Endothelial cell of umbilical vein (primary cell): ENCODE measurements at regions not wholly inside any gene's neighbourhood (a gene's known extent, or its start where the extent isn't known, plus 50 kb on each side); places are given as distances from the start of the nearest gene placed in this dataset.

ENCODE experiments used
- BruUV-seq: library from RNA; stranded (reverse); fragments of 400-500 nt; replicated peaks from 2 replicates; lab custom pipeline; 2021; lab: Mats Ljungman, UMichigan
- CTCF ChIA-PET: fragments of 300-600, 350-600 bp; sonication (Branson Sonifier 250); formaldehyde crosslinking; loops from one replicate; lab custom pipeline; 2021; ENCODE audit warnings: antibody characterized with exemption, inconsistent platforms; lab: Charles Lee
- POLR2A ChIA-PET: fragments of 300-600, 350-600 bp; sonication (Branson Sonifier 250); formaldehyde crosslinking; loops from one replicate; lab custom pipeline; 2021; ENCODE audit warnings: antibody characterized with exemption, inconsistent platforms; lab: Charles Lee
- DNase-seq: peaks from one replicate; pipeline ENCODE4 v3.0.0-alpha.2; 2011; ENCODE audit warnings: low read depth, low spot score
- FAIRE-seq: peaks from 2 replicates; lab custom pipeline; 2011; peaks lifted over from hg19 to GRCh38; lab: Jason Lieb, UNC
- H2AFZ ChIP-seq: 2 replicates; pipeline ENCODE4 v1.6.0; 2012; ENCODE audit warnings: low read depth, low read length, control low read depth, inconsistent platforms
- H3K27ac ChIP-seq: 2 replicates; pipeline ENCODE4 v1.5.1; 2011; ENCODE audit warnings: low read depth, mild to moderate bottlenecking, control low read depth, low read length, moderate library complexity; ENCODE audit not compliant: insufficient read depth
- H3K27me3 ChIP-seq, 2 experiments: 2 replicates each; pipeline versions ENCODE4 v1.6.0 to v1.6.1; 2011; ENCODE audit warnings: low read length in 2 of 2, mixed read lengths in 1 of 2; ENCODE audit not compliant: control insufficient read depth in 2 of 2, insufficient read depth in 2 of 2
- H3K36me3 ChIP-seq, 2 experiments: 2 replicates in 1 of 2; 3 replicates in 1 of 2; pipeline ENCODE4 v1.5.1; 2011; ENCODE audit warnings: low read length in 2 of 2, mild to moderate bottlenecking in 1 of 2, moderate library complexity in 1 of 2; ENCODE audit not compliant: control insufficient read depth in 2 of 2, insufficient read depth in 2 of 2; ENCODE audit errors: extremely low read depth in 1 of 2
- H3K4me1 ChIP-seq: 3 replicates; pipeline ENCODE4 v1.5.1; 2011; ENCODE audit warnings: mild to moderate bottlenecking, low read length; ENCODE audit not compliant: control insufficient read depth, insufficient read depth; ENCODE audit errors: extremely low read depth
- H3K4me2 ChIP-seq: 2 replicates; pipeline ENCODE4 v1.6.1; 2011; ENCODE audit warnings: low read length, control low read depth, mixed read lengths; ENCODE audit not compliant: insufficient read depth
- H3K4me3 ChIP-seq, 3 experiments: fragments of 200-600 bp in 1 of 3; sonication (generic), shearing (Covaris generic) in 1 of 3; replicated peaks in 1 of 3; 2 replicates each; pipeline ENCODE4 v1.5.1; 2011 to 2016; ENCODE audit warnings: control low read depth in 3 of 3, low read length in 3 of 3, mild to moderate bottlenecking in 2 of 3, inconsistent platforms in 1 of 3, low read depth in 1 of 3, moderate library complexity in 1 of 3; ENCODE audit not compliant: insufficient read depth in 1 of 3
- H3K79me2 ChIP-seq: 2 replicates; pipeline ENCODE4 v1.6.0; 2012; ENCODE audit warnings: low read length, inconsistent platforms; ENCODE audit not compliant: control insufficient read depth, insufficient read depth
- H3K9ac ChIP-seq: replicated peaks from 2 replicates; pipeline ENCODE3; 2011; ENCODE audit warnings: low read length, control low read depth; ENCODE audit not compliant: insufficient read depth; ENCODE audit errors: extremely low read depth
- H3K9me1 ChIP-seq: replicated peaks from 3 replicates; pipeline ENCODE4 v1.6.0; 2011; ENCODE audit warnings: mild to moderate bottlenecking, low read length; ENCODE audit not compliant: control insufficient read depth, insufficient read depth; ENCODE audit errors: extremely low read depth
- H3K9me3 ChIP-seq: replicated peaks from 2 replicates; pipeline ENCODE4 v1.5.1; 2012; ENCODE audit warnings: low read length, inconsistent platforms; ENCODE audit not compliant: control insufficient read depth, insufficient read depth
- H4K20me1 ChIP-seq: replicated peaks from 2 replicates; pipeline ENCODE3; 2011; ENCODE audit warnings: mild to moderate bottlenecking, low read length; ENCODE audit not compliant: control insufficient read depth, insufficient read depth; ENCODE audit errors: extremely low read depth
- EZH2 ChIP-seq: IDR thresholded peaks from 2 replicates; pipeline ENCODE4 v1.6.1; 2012; ENCODE audit warnings: borderline replicate concordance, low read depth, mild to moderate bottlenecking, moderate library complexity, low read length, inconsistent platforms; ENCODE audit not compliant: severe bottlenecking
- FOS ChIP-seq: IDR thresholded peaks from 2 replicates; pipeline ENCODE4 v1.6.1; 2011; ENCODE audit warnings: mild to moderate bottlenecking, low read length, moderate library complexity, borderline replicate concordance; ENCODE audit not compliant: insufficient read depth
- GATA2 ChIP-seq: IDR thresholded peaks from 2 replicates; pipeline ENCODE4 v1.7.0; 2011; ENCODE audit warnings: low read depth, mild to moderate bottlenecking, moderate library complexity, mixed read lengths, low read length; ENCODE audit not compliant: insufficient read length, insufficient read depth
- JUN ChIP-seq: IDR thresholded peaks from 2 replicates; pipeline ENCODE4 v1.6.1; 2011; ENCODE audit warnings: borderline replicate concordance, low read depth; ENCODE audit not compliant: insufficient read length, insufficient read depth
- MAX ChIP-seq: IDR thresholded peaks from 2 replicates; pipeline ENCODE4 v1.6.1; 2011; ENCODE audit not compliant: insufficient read depth, insufficient read length
- MYC ChIP-seq: IDR thresholded peaks from one replicate; pipeline ENCODE4 v1.6.1; 2011; ENCODE audit warnings: mild to moderate bottlenecking, low read depth, low read length
- POLR2A ChIP-seq: IDR thresholded peaks from 2 replicates; pipeline ENCODE4 v1.6.1; 2012; ENCODE audit warnings: low read depth, mild to moderate bottlenecking, control low read depth, low read length
- POLR2AphosphoS5 ChIP-seq: IDR thresholded peaks from 2 replicates; pipeline ENCODE4 v1.6.1; 2012; ENCODE audit warnings: low read depth, mild to moderate bottlenecking, control low read depth, low read length, moderate library complexity; ENCODE audit not compliant: insufficient read depth
- dilution Hi-C: fragments of 300-500 bp; cut with MboI; formaldehyde crosslinking; loops from one replicate; pipeline ENCODE4 v1.15.0; 2019; ENCODE audit warnings: low sequenced_read_pairs; ENCODE audit not compliant: extremely low pct_ligation_motif_present
- intact Hi-C: fragments of 100-400 bp; cut with micrococcal nuclease; formaldehyde crosslinking; loops from one replicate; pipeline ENCODE4 v1.10.0; 2022
- TF ChIP-seq, protein P1 (sequence below), 2 donors: IDR thresholded peaks; 1 replicate in 1 of 2; 2 replicates in 1 of 2; pipeline ENCODE4 v1.5.1; 2011; ENCODE audit warnings: low read length in 2 of 2, mild to moderate bottlenecking in 2 of 2, moderate library complexity in 2 of 2, control low read depth in 1 of 2, inconsistent platforms in 1 of 2, low read depth in 1 of 2; ENCODE audit not compliant: insufficient read depth in 1 of 2; ENCODE audit errors: extremely low read depth in 1 of 2

DNA sequence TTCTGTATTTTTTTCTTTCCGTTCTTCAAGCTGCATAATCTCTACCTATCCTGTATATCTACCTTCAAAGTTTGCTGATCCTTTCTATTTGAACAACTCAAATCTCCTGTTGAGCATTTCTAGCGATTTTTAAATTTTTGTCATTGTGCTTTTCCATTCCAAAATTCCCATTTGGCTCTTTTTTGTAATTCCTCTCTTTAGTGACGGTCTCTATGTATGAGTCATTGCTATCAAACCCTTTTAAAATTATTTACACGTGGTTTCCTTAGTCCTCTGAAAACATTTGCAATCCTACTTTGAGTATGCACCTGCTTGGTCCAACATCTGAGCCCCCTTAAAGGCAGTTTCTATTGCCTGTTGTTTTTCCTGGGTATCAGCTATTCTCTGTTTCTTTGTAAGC lies 100.5 kb upstream of the FOXC1 start:
- DNase-seq (no peak), FAIRE-seq (no peak)
- TF ChIP-seq POLR2A = no peak
- TF ChIP-seq EZH2 = no peak
- TF ChIP-seq POLR2AphosphoS5 = no peak
- TF ChIP-seq GATA2 = no peak
- TF ChIP-seq MAX = no peak
- TF ChIP-seq JUN = no peak
- TF ChIP-seq MYC = no peak
- TF ChIP-seq, protein P1, sequence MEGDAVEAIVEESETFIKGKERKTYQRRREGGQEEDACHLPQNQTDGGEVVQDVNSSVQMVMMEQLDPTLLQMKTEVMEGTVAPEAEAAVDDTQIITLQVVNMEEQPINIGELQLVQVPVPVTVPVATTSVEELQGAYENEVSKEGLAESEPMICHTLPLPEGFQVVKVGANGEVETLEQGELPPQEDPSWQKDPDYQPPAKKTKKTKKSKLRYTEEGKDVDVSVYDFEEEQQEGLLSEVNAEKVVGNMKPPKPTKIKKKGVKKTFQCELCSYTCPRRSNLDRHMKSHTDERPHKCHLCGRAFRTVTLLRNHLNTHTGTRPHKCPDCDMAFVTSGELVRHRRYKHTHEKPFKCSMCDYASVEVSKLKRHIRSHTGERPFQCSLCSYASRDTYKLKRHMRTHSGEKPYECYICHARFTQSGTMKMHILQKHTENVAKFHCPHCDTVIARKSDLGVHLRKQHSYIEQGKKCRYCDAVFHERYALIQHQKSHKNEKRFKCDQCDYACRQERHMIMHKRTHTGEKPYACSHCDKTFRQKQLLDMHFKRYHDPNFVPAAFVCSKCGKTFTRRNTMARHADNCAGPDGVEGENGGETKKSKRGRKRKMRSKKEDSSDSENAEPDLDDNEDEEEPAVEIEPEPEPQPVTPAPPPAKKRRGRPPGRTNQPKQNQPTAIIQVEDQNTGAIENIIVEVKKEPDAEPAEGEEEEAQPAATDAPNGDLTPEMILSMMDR (IDR thresholded peaks at IDR 0.05; ENCODE audit: extremely low read depth in 1 of 2, insufficient read depth in 1 of 2, low read depth in 1 of 2, low read length in 2 of 2) = no peak
- no peak for TF ChIP-seq FOS
- no peak overlapping the region for H3K4me2 ChIP-seq
- intact Hi-C loops = no loop called here
- H3K79me2 ChIP-seq = no peaks in the 10 kb centered on the region
- no peak overlapping the region for H3K9ac ChIP-seq
- H3K27me3 ChIP-seq = no peaks in the 10 kb centered on the region
- H3K9me3 ChIP-seq = no peaks in the 10 kb centered on the region
- H3K36me3 ChIP-seq = no peaks in the 10 kb centered on the region
- dilution Hi-C loops = no loop called here
- CTCF ChIA-PET = interaction anchor here (1.4 kb wide), 1 partner anchor 15 kb away, joined by 5 read pairs; no protein-coding TSS in a partner anchor
- no peak overlapping the region for H3K4me3 ChIP-seq
- H4K20me1 ChIP-seq = no peaks in the 10 kb centered on the region
- no TSS peak for BruUV-seq
- no peaks in the 10 kb centered on the region for H3K4me1 ChIP-seq
- POLR2A ChIA-PET = no interaction called here
- H3K9me1 ChIP-seq = no peaks in the 10 kb centered on the region
- H2AFZ ChIP-seq = no peak overlapping the region
- no peak overlapping the region for H3K27ac ChIP-seq
